Peyer's patch (tissue), 4 donors: ENCODE measurements at regions not wholly inside any gene's neighbourhood (a gene's known extent, or its start where the extent isn't known, plus 50 kb on each side); places are given as distances from the start of the nearest gene placed in this dataset.

Experiments used
- POLR2A ChIP-seq, 2 donors: fragments of 450-650 bp; IDR thresholded peaks; one replicate each; pipeline ENCODE4 v1.5.1; 2017; ENCODE audit warnings: antibody characterized with exemption in 2 of 2, mild to moderate bottlenecking in 2 of 2, moderate library complexity in 2 of 2
- TF ChIP-seq, protein P1 (sequence below), 6 experiments: fragments of 450-650 bp in 4 of 6; fragments of 200-600 bp in 2 of 6; sonication (generic) in 1 of 6; IDR thresholded peaks; one replicate each; pipeline ENCODE4 v1.5.1; 2017 to 2019; ENCODE audit warnings: antibody characterized with exemption in 6 of 6, mild to moderate bottlenecking in 3 of 6, moderate library complexity in 1 of 6

DNA sequence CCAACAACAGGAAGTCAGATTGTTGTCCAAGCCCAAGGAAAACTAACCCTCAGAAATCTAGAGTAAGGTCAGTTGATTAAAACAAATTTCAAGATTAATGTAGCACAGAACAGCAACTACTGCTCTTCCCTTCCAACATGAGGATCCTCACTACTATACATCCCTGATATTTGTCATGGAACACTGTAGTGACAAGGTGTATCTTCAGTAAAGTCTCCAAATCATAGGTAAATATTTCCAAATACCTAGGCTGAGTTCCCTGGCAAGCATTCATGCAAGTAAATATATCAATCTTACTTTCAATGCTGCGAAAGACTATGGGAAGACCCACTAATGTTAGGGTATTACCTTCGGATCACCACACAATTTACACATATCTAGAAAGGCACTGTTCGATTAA, 986.9 kb upstream of the ARRDC3 start:
- TF ChIP-seq, protein P1, sequence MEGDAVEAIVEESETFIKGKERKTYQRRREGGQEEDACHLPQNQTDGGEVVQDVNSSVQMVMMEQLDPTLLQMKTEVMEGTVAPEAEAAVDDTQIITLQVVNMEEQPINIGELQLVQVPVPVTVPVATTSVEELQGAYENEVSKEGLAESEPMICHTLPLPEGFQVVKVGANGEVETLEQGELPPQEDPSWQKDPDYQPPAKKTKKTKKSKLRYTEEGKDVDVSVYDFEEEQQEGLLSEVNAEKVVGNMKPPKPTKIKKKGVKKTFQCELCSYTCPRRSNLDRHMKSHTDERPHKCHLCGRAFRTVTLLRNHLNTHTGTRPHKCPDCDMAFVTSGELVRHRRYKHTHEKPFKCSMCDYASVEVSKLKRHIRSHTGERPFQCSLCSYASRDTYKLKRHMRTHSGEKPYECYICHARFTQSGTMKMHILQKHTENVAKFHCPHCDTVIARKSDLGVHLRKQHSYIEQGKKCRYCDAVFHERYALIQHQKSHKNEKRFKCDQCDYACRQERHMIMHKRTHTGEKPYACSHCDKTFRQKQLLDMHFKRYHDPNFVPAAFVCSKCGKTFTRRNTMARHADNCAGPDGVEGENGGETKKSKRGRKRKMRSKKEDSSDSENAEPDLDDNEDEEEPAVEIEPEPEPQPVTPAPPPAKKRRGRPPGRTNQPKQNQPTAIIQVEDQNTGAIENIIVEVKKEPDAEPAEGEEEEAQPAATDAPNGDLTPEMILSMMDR (IDR thresholded peaks at IDR 0.05), result no peak
- no peak for TF ChIP-seq POLR2A (IDR thresholded peaks at IDR 0.05)
